ENCODE measurements at regions not wholly inside any gene's neighbourhood (a gene's known extent, or its start where the extent isn't known, plus 50 kb on each side); places are given as distances from the start of the nearest gene placed in this dataset.

DNA sequence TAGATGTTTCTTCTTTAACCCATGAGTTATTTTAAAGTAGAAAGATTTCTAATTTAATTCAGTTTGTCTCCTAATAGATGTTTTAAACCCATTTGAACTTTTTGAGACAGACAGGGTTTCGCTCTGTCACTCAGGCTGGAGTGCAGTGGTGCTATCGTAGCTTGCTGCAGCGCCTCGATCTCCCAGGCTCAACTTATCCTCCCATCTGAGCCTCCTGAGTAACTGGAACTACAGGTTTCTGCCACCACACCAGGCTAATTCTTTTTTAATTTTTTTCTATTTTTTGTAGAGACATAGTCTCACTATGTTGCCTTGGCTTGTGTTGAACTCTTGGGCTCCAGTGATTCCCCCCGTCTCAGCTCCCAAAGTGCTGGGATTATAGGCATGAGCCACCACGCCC lies 53.0 kb upstream of the RAB18 start:
- Histone ChIP-seq H3K9me3 (ENCODE audit: severe bottlenecking) (no peaks in the 10 kb centered on the region), H3K36me3 (no peaks in the 10 kb centered on the region), H3K27me3 (ENCODE audit: insufficient read depth, low read depth, severe bottlenecking) (no peaks in the 10 kb centered on the region), H3K4me3 (ENCODE audit: low read depth, low read length) (no peak overlapping the region), H3K27ac (no peak overlapping the region)
- DNase-seq = no peak
- TF ChIP-seq, protein P1, sequence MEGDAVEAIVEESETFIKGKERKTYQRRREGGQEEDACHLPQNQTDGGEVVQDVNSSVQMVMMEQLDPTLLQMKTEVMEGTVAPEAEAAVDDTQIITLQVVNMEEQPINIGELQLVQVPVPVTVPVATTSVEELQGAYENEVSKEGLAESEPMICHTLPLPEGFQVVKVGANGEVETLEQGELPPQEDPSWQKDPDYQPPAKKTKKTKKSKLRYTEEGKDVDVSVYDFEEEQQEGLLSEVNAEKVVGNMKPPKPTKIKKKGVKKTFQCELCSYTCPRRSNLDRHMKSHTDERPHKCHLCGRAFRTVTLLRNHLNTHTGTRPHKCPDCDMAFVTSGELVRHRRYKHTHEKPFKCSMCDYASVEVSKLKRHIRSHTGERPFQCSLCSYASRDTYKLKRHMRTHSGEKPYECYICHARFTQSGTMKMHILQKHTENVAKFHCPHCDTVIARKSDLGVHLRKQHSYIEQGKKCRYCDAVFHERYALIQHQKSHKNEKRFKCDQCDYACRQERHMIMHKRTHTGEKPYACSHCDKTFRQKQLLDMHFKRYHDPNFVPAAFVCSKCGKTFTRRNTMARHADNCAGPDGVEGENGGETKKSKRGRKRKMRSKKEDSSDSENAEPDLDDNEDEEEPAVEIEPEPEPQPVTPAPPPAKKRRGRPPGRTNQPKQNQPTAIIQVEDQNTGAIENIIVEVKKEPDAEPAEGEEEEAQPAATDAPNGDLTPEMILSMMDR (IDR thresholded peaks at IDR 0.05; ENCODE audit: low read depth, low read length) = no peak

DNA sequence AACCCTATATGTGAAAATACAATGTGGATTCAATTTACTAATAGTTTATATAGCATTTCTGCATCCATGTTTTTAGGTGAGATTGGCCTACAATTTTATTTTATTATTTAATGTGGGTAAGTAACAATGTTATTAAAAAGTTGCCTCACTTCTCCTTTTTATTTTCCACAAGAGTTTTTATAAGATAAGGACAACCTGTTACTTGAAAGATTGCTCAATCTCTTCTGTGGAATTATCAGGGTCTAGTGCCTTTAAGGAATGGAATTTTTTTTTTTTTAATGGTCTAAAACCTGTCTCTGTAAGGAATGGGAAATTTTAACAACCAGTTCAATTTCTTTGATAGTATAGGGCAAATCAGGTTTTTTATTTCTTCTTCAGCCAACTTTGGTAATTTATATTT lies 53.9 kb upstream of the RAB18 start:
- H3K27ac ChIP-seq = no peak overlapping the region
- no peaks in the 10 kb centered on the region for H3K9me3 ChIP-seq (ENCODE audit: severe bottlenecking)
- H3K36me3 ChIP-seq = no peaks in the 10 kb centered on the region
- no peaks in the 10 kb centered on the region for H3K27me3 ChIP-seq (ENCODE audit: insufficient read depth, low read depth, severe bottlenecking)
- TF ChIP-seq, protein P1 (IDR thresholded peaks at IDR 0.05; ENCODE audit: low read depth, low read length) = no peak
- DNase-seq = no peak
- H3K4me3 ChIP-seq (ENCODE audit: low read depth, low read length) = no peak overlapping the region

DNA sequence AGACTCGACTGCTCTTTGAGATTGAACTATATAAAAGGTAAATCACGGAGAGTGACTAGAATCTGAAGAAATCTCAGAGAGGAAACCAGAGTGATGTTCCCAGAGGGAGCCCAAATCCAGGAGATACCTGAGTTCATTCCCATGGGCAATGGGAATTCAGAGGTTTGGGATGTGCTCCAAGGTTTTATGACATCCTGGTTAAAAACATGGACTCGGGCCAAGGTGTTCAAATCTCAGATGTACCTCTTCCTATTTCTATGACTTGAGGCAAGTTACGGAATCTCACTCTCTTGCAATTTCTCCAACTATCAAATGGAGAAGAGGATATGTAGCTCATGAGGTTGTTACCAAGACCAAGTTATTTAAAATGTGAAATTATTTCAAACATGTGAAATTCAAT lies 54.5 kb upstream of the RAB18 start:
- no peak overlapping the region for H3K27ac ChIP-seq
- no peak for DNase-seq
- no peaks in the 10 kb centered on the region for H3K9me3 ChIP-seq (ENCODE audit: severe bottlenecking)
- TF ChIP-seq, protein P1 (IDR thresholded peaks at IDR 0.05; ENCODE audit: low read depth, low read length) = no peak
- no peak overlapping the region for H3K4me3 ChIP-seq (ENCODE audit: low read depth, low read length)
- H3K36me3 ChIP-seq = no peaks in the 10 kb centered on the region
- no peaks in the 10 kb centered on the region for H3K27me3 ChIP-seq (ENCODE audit: insufficient read depth, low read depth, severe bottlenecking)

DNA sequence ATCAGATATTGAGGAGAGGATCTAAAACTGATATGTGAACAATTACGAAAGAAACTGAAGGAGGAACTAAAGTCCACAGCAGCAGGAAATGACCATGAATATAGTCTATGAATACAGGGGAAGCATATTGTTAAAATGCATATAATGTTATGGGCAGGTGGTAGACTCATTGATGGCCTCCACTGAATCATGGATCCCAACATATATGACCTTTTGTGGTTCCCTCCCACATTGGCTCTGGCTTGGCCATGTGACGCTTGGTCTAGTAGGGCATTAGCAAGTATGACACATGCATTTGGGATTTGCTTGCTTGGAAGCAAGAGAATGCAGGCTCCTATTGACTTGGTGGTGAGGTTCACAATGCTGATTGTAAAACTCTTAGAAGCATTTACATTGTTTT lies 55.2 kb upstream of the RAB18 start:
- H3K4me3 ChIP-seq (ENCODE audit: low read depth, low read length) = no peak overlapping the region
- no peak for DNase-seq
- H3K27ac ChIP-seq = no peak overlapping the region
- TF ChIP-seq, protein P1 (IDR thresholded peaks at IDR 0.05; ENCODE audit: low read depth, low read length) = no peak
- no peaks in the 10 kb centered on the region for H3K9me3 ChIP-seq (ENCODE audit: severe bottlenecking)
- H3K27me3 ChIP-seq (ENCODE audit: insufficient read depth, low read depth, severe bottlenecking) = no peaks in the 10 kb centered on the region
- H3K36me3 ChIP-seq = no peaks in the 10 kb centered on the region

- Histone ChIP-seq H3K9me3 (ENCODE audit: severe bottlenecking) (no peaks in the 10 kb centered on the region), H3K27me3 (ENCODE audit: insufficient read depth, low read depth, severe bottlenecking) (no peaks in the 10 kb centered on the region), H3K4me3 (ENCODE audit: low read depth, low read length) (no peak overlapping the region), H3K36me3 (no peaks in the 10 kb centered on the region), H3K27ac (no peak overlapping the region)
- DNase-seq = no peak
- TF ChIP-seq, protein P1 (IDR thresholded peaks at IDR 0.05; ENCODE audit: low read depth, low read length) = no peak
Measured at GRCh38 chr10:27447540-27447939, 56.6 kb upstream of the RAB18 start.

DNA sequence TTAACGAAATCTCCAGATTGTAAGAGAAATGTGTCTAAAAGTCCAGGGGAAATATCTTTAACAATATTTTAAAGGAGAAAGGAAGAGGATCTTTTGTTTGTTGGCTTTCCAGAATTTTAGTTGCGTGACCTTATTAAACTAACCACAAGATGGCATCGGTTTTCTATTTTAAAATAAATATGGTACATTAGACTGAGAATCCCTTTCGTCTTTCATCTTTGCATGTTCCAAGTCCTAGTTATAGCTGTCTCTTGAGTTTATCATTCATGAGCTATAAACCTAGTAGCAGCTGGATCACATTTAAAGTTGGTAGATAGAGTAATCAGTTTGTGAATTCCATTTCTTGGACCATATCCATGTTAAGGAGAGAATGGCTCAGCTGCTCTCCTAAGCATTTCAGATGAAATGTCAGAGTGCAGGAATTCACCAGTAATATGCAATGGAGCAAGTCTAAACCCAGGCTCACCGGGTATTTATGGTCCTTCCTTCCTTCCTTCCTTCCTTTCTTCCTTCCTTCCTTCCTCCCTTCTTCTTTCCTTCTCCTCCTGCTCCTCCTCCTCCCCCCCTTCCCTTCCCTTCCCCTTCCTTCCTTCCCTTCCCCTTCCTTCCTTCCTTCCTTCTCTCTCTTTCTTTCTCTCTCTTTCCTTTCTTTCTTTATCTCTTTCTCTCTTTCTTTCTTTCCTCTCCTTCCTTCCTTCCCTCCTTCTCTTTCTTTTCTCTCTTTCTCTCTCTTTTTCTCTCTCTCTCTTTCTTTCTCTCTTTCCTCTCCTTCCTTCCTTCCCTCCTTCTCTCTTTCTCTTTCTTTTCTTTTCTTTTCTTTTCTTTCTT lies 57.8 kb upstream of the RAB18 start:
- Histone ChIP-seq H3K4me3 (ENCODE audit: low read depth, low read length) (no peak overlapping the region), H3K27ac (no peak overlapping the region), H3K27me3 (ENCODE audit: insufficient read depth, low read depth, severe bottlenecking) (no peaks in the 10 kb centered on the region), H3K9me3 (ENCODE audit: severe bottlenecking) (no peaks in the 10 kb centered on the region), H3K36me3 (no peaks in the 10 kb centered on the region)
- TF ChIP-seq, protein P1 (IDR thresholded peaks at IDR 0.05; ENCODE audit: low read depth, low read length) = no peak
- DNase-seq = no peak
